Stimulated activated CD4-positive, alpha-beta T cell treated with anti-CD3 and anti-CD28 coated beads, Interleukin-1b, Interleukin-23, amount 100 ng/mL, for 4 hours (primary cell): ENCODE measurements at regions not wholly inside any gene's neighbourhood (a gene's known extent, or its start where the extent isn't known, plus 50 kb on each side); places are given as distances from the start of the nearest gene placed in this dataset.

ENCODE experiments used
- DNase-seq, 2 donors: peaks; one replicate each; pipeline ENCODE4 v3.0.0-alpha.2; 2020; ENCODE audit warnings: low read depth in 2 of 2

GRCh38 chr1:229953736-229954326 is 113.2 kb upstream of the GALNT2 start:
- no peak for DNase-seq

- DNase-seq, result no peak
These were observed 102.8 kb upstream of the GALNT2 start for GRCh38 chr1:229964281-229964680.

- no peak for DNase-seq
These were observed 96.3 kb upstream of the GALNT2 start for GRCh38 chr1:229970714-229971113.

- DNase-seq, result no peak
These were observed 95.9 kb upstream of the GALNT2 start for GRCh38 chr1:229971141-229971540.

GRCh38 chr1:229972600-229973296 is 94.3 kb upstream of the GALNT2 start:
- DNase-seq, result no peak

- DNase-seq, result no peak
These were observed 93.8 kb upstream of the GALNT2 start for GRCh38 chr1:229973297-229973612.

GRCh38 chr1:229975047-229975446 is 92.0 kb upstream of the GALNT2 start:
- no peak for DNase-seq

GRCh38 chr1:229980009-229980408 is 87.0 kb upstream of the GALNT2 start:
- DNase-seq, result no peak

- no peak for DNase-seq
These were observed 85.3 kb upstream of the GALNT2 start for GRCh38 chr1:229981736-229982135.

GRCh38 chr1:229984310-229984991 is 82.6 kb upstream of the GALNT2 start:
- no peak for DNase-seq

- no peak for DNase-seq
These were observed 81.9 kb upstream of the GALNT2 start for GRCh38 chr1:229984992-229985612.

GRCh38 chr1:229985613-229986010 is 81.4 kb upstream of the GALNT2 start:
- DNase-seq, result no peak

- DNase-seq, result no peak
These were observed 80.2 kb upstream of the GALNT2 start for GRCh38 chr1:229986737-229987337.

GRCh38 chr1:229987953-229988352 is 79.1 kb upstream of the GALNT2 start:
- no peak for DNase-seq

- DNase-seq, result no peak
These were observed 78.5 kb upstream of the GALNT2 start for GRCh38 chr1:229988534-229988933.

- no peak for DNase-seq
These were observed 77.3 kb upstream of the GALNT2 start for GRCh38 chr1:229989591-229990248.

GRCh38 chr1:229990326-229990725 is 76.7 kb upstream of the GALNT2 start:
- no peak for DNase-seq

- DNase-seq, result no peak
These were observed 75.9 kb upstream of the GALNT2 start for GRCh38 chr1:229991104-229991513.

- DNase-seq, result no peak
These were observed 75.2 kb upstream of the GALNT2 start for GRCh38 chr1:229991724-229992333.

GRCh38 chr1:229993060-229993459 is 74.0 kb upstream of the GALNT2 start:
- DNase-seq, result no peak

GRCh38 chr1:229993894-229994293 is 73.1 kb upstream of the GALNT2 start:
- DNase-seq, result no peak
